IPS-NIHi7 (cell line): ENCODE measurements at regions not wholly inside any gene's neighbourhood (a gene's known extent, or its start where the extent isn't known, plus 50 kb on each side); places are given as distances from the start of the nearest gene placed in this dataset.
A peak's percentile ranks its signal among the peaks of the same experiment; 100 is the strongest.

ENCODE experiments used
- DNase-seq: peaks from one replicate; pipeline ENCODE4 v3.0.0; 2012; ENCODE audit warnings: mixed read lengths; ENCODE audit errors: extremely low spot score

GRCh38 chr7:123401295-123401694 is 133.1 kb downstream of the IQUB start:
- DNase-seq, result no peak

DNA sequence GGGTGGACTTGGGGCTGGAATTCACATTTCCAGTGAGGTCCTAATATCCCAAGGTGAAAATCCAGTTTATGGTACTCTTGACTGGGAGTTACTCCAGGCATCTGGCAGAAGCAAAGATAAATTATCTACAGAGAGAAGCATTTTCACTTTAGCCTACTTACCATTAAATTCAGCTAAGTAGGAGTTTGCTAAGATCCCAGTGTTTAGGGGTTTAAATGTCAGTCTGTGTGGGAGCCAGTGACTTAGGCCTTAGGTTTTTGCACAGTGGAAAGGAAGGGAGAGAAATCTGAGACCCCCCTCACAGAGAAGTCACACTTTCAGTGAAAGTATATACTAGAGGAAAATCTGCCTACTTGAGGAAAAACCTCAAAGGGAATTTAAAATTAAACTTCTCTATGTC is 134.2 kb downstream of the IQUB start:
- no peak for DNase-seq

- no peak for DNase-seq
These were observed 135.5 kb downstream of the IQUB start for GRCh38 chr7:123398921-123399320.

GRCh38 chr7:123397746-123398338 is 136.6 kb downstream of the IQUB start:
- DNase-seq, result no peak

DNA sequence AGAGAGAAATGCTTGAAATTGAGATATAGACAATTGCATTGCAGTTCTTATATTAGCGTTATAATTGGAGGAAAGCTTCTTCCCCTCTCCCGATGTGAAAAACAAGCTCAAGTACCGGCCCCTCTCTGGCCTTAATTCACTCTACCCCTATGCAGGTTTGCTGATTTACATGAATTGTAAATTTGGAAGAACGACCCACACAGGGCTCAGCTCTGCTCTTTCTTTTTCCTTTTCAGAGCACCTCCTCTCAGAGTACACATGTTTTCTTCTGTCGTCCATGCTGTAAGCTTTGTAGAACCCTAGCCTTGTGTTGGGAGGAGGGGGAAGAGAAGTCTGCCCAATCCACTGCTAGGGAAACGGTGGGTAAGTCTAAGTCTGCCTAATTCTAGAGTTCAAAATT is 140.8 kb downstream of the IQUB start:
- no peak for DNase-seq

DNA sequence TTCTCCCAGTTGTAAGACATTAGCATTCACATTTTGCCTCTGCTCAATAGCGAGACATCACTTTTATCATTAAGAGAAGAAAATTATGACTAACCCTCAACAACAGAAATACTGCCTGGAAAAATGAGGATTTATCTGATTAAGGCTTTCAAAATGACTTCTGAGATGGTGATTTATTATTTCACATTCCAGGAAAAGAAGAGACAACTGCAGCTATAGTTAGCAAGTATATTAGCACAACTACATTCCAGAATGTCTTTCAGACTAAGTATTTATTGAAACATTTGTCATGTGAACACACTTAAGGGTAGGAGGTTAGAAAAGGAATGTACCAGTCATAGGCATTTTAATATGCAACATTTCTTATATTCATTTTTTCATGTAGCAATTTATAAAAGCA is 162.0 kb downstream of the IQUB start:
- DNase-seq, result no peak

DNA sequence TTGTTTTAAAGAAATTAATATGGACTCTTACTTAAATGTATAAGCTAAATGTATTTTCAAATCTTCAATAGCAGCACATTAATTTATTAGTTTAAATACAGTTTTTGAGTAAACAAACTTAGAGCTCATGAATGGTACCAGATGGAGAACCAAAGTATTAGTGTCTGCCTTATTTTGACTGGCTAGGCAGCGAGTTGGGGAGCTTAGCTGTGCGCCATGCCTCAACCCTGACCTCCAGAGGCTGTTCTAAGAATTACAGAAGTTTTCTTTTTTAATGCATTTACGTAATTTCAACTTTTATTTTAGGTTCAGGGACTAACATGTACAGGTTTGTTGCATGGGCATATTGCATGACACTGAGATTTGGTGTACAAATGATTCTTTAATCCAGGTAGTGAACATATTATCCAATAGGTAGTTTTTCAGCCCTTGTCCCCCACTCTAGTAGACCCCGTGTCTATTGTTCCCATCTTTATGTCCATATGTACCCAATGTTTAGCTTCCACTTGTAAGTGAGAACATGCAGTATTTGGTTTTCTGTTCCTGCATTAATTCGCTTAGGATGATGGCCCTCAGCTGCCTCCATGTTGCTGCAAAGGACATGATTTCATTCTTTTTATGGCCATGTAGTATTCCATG is 166.8 kb downstream of the IQUB start:
- DNase-seq, result peak; percentile 67

DNA sequence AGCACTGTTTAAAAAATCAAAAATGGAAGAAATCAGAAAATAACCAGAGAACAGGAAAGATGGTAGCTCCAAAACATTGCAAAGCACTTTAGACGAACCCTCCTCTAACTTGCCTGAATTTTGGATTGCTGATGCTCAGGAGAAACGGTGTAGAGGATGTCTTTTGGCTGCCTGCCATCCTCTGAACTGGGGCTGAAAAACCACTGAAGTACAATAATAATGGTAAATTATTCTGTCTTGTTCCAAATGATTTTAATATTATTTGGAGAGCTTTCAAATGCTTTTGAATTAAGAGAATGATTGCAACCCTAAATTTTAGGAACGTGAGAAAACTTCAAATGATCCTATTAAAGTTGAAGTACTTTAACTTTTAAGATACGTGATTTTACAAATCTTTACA is 167.3 kb upstream of the SLC13A1 start:
- no peak for DNase-seq

GRCh38 chr7:123366626-123367025 is 166.9 kb upstream of the SLC13A1 start:
- DNase-seq, result no peak

DNA sequence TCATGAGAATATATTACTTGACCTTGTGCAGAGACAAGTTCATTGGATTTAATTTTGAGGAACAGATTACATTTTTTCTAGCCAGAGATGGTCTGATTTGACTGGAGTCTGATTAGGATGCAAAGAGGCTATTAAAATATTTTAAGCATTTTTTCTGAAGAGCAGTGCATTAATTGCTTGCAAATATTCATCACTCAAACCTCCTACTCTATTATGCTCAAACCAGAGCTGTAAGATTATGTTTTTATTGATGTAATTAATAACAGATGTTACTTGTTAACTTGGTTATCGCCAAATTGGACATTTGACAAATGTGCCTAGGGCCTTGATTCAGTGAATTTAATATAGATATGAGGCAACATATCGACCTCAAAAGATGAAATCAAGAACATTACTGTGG is 160.9 kb upstream of the SLC13A1 start:
- DNase-seq, result no peak

DNA sequence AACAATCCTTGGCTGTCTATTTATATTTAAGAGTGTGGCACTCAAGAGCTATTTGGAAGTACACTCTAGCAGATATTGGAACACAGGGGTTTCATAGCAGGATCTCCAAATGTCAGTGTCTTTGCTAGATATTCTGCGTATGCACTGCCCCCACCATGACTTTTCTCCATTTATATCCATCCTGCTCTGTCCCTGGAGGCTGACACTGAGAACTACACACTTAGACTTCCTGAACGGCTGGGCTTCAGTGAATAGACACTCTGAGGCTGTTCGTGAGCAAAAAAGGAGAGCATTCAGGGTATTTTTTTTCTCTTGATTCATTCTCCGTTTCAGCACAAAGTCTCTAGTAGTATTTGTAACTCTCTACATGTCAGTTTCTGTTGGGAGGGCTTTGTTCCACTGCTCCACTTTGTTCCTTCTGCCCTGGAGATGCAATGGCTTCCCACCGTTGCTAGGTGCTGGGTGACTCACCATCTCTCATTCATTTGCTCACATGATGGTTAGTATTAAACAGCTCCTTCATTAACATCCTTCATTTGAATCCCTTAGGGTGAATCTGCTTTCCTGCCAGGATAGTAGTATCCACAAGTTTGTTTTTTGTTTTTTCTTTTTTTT is 155.9 kb upstream of the SLC13A1 start:
- peak; percentile 34 for DNase-seq

GRCh38 chr7:123352973-123353372 is 153.2 kb upstream of the SLC13A1 start:
- DNase-seq, result no peak

DNA sequence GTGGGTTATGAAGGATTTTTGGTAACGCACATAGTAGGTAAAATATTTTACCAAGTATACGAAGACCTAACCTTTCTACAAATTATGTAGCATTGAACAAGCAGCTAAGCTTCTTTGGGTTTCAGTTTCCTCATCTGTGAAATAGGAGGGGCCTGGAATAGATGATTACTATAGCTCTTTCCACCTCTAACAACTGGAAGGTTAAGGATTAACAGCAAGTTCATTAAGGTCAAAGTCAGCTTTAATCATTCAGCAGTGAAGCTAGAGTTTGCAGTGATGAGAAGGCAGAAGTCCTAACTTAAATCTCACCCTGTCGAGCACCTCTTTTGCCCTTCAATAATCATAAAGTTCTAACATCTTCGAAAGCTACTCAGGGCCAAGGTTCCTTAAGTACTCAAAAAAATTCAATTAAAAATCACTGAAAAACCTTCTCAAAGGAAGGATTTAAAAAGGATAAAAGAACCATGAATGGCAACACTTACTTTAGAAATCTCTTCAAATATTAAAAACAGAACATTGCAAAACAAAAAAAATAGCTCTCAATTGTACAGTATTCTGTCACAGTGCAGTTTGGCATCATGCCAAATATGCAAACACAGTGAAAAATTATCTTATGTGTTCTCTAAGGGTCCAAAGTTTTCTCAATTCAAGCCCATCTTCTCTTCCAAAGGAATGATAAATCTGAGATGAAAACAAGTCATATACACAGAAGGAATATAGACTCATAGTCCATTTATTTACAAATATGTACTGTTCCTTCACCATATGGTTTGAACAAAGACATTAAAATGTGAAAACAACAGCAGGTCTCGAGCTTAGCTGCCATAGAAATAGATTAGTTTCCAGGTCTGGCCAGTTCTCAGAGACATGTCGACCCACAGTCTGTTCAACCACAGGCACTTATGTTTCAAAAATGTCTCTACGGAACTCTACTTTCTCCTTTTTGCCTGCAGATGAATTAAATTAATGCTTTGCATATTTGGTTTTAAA is 152.0 kb upstream of the SLC13A1 start:
- DNase-seq, result no peak

GRCh38 chr7:123351027-123351426 is 151.3 kb upstream of the SLC13A1 start:
- no peak for DNase-seq

- no peak for DNase-seq
These were observed 148.9 kb upstream of the SLC13A1 start for GRCh38 chr7:123348690-123349089.

DNA sequence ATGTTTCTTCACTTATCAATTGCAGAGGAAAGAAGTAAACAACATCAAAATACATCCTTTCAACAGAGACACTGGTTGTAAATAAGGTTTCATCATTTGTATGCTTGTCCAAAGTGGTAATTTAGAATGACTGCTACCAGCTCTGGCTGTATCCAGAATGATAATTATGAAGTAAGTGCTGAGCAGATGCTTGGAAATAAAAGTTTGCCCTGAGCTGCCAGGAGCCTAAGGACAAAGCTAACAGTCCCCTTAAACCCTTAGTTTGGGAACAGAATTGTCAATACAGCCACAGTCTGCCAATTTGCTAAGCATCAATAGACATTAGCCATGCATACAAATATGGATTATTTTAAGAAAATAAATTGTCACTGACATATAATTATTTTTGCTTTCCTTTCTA is 147.0 kb upstream of the SLC13A1 start:
- DNase-seq, result no peak

GRCh38 chr7:123343611-123344010 is 143.8 kb upstream of the SLC13A1 start:
- DNase-seq, result no peak

GRCh38 chr7:123341102-123341501 is 141.3 kb upstream of the SLC13A1 start:
- DNase-seq, result no peak

DNA sequence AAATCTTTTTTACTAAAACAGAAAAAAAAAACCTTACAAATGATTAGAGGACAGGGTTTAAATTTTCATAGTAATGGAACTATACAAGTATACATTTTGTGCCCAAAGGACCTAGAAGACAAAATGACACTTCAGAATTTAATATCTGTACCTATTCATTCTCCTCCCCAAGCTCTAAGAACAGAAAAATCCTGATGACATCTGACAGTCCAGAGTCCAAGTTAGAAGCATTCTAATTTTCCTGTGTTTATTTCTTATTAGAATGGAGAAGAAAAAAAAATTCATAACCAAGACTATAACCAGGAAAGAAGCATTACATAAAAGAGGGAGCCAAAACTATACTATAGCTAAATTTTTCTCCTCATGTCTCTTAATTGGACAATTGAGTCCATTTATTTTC is 138.9 kb upstream of the SLC13A1 start:
- no peak for DNase-seq

GRCh38 chr7:123329988-123330643 is 130.3 kb upstream of the SLC13A1 start:
- DNase-seq, result no peak

DNA sequence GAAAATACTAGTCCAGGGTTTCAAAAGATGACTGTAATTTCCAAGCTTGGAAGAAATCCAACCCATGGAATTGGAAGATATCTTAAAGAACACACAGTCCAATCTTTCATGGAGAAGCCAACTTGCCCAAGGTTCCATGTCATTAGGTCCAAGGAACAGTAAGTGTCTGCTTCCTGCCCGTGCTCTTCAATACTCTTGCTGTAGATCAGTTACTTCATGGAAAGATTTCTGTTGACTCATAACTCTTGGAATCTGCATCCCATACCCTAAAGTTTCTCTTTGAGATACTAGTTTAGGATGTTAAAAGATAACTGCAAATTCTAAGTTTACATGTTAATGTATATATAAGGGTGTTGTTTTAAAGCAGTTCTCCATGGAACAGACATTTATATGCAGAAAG is 127.9 kb upstream of the SLC13A1 start:
- DNase-seq, result no peak

DNA sequence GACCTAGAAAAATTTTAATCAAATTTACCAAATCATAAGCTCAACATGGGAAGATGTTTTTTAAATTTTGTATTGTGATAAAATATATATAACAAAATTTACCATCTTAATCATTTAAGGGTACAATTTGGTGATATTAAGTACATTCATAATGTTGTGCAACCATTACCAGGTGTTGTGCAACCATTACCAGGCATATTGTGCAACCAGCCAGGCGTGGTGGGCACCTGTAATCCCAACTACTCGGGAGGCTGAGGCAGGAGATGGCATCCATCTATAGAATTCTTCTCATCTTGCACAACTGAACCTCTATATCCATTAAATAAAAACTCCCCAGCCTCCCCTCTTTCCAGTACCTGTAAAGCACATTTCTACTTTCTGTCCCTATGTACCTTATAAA is 124.5 kb upstream of the SLC13A1 start:
- no peak for DNase-seq
